ENCODE measurements at regions not wholly inside any gene's neighbourhood (a gene's known extent, or its start where the extent isn't known, plus 50 kb on each side); places are given as distances from the start of the nearest gene placed in this dataset.

DNA sequence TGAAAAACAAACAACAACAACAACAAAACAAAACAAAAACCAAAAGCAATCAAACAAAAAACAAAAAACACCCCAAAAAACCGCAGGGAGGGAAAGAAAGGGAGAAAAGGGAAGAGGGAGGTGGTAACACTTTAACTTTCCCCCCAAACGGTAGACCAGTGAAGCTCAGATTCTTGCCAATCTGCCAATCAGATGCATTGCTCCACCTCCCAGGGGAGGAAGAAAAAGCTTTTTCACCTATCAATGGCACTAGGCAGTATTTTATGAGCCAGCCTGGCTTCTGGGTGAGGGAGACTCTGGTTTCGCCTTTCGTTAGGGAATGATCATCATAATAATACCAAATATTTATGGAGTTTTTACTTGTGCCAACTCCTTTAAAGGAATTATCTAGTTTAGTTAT is 94.1 kb downstream of the GPR139 start:
- no peak for TF ChIP-seq POLR2A (IDR thresholded peaks at IDR 0.05)
- TF ChIP-seq, protein P1, sequence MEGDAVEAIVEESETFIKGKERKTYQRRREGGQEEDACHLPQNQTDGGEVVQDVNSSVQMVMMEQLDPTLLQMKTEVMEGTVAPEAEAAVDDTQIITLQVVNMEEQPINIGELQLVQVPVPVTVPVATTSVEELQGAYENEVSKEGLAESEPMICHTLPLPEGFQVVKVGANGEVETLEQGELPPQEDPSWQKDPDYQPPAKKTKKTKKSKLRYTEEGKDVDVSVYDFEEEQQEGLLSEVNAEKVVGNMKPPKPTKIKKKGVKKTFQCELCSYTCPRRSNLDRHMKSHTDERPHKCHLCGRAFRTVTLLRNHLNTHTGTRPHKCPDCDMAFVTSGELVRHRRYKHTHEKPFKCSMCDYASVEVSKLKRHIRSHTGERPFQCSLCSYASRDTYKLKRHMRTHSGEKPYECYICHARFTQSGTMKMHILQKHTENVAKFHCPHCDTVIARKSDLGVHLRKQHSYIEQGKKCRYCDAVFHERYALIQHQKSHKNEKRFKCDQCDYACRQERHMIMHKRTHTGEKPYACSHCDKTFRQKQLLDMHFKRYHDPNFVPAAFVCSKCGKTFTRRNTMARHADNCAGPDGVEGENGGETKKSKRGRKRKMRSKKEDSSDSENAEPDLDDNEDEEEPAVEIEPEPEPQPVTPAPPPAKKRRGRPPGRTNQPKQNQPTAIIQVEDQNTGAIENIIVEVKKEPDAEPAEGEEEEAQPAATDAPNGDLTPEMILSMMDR (IDR thresholded peaks at IDR 0.05), result no peak

All from body of pancreas (tissue), 4 donors.